Stimulated activated CD8-positive, alpha-beta memory T cell treated with anti-CD3 and anti-CD28 coated beads, Interleukin-2, amount 100 ng/mL, for 1 hour (primary cell): ENCODE measurements at regions not wholly inside any gene's neighbourhood (a gene's known extent, or its start where the extent isn't known, plus 50 kb on each side); places are given as distances from the start of the nearest gene placed in this dataset.
"Not testable (repeated sequence)": the region's sequence is repeated elsewhere in the genome, so short reads cannot be mapped to it uniquely, and the experiment has no call there.

ENCODE experiments used
- DNase-seq, 2 donors: peaks; one replicate each; pipeline ENCODE4 v3.0.0-alpha.2; 2020; ENCODE audit warnings: low read depth in 2 of 2

DNA sequence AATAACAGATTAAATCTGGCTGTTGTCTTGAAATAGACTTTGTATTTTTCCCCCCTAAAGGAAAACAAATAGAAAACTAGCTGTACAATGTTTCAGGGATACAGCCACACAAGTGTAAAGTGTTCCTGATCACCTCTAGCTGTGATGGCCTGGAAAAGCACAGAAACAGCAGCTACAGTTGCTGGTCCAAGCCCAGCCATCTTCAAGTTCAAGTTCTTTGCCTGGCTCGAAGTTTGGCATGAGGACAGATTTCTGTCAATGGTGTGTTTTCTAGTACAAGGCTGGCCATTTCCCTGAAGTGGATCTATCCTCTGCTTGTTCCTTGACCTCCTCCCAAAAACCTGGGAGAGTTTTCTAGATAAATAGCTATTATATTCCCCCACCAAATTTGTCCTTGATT is 272.2 kb upstream of the ADRA1B start:
- DNase-seq: no peak

DNA sequence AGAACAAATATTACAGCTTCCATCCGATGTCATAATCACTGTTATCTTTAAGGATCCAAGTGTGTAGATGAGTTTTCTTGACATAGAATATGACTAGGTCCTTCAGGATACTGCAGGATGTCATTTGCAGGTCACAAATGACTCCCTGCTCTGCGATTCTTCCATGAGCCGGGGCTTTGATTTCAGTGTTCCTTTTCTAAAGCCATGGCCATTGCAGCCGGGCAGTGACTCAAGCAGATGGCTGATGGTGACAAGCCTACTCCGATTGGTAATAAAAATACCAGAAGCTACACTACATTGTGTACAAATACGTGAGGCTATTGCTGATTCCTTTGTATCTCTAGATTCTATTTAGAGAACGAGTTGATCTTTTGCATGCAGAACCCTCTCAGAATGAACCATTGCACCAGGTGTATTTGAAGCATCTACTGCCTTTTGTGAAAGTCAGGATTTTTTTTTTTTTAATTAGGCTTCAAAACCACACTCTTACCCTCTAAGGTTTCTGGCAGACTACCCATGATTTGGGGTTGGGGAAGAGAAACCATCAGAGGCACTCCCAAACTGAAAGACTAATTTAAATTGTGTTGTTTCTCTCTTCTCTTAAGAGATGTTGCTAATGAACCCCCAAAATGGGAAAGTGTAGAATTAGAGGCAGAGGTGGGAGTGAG is 271.0 kb upstream of the ADRA1B start:
- DNase-seq: no peak

DNA sequence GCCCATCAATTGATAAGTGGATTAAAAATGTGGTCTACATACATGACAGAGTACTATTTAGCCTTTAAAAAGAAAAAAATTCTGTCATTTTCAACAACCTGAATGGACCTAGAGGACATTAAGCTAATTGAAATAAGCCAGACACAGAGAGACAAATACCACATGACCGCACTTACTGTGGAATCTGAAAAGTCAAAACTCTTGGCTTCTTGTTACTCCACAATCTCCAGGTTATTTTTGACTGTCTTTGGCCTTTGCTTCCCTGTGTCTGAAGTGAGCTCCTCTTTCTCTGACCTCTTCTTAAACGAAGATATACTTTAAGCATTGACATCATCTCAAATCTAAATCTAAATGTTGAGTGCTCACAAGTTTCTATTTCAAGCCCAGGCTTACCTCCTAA is 265.5 kb upstream of the ADRA1B start:
- DNase-seq: no peak

DNA sequence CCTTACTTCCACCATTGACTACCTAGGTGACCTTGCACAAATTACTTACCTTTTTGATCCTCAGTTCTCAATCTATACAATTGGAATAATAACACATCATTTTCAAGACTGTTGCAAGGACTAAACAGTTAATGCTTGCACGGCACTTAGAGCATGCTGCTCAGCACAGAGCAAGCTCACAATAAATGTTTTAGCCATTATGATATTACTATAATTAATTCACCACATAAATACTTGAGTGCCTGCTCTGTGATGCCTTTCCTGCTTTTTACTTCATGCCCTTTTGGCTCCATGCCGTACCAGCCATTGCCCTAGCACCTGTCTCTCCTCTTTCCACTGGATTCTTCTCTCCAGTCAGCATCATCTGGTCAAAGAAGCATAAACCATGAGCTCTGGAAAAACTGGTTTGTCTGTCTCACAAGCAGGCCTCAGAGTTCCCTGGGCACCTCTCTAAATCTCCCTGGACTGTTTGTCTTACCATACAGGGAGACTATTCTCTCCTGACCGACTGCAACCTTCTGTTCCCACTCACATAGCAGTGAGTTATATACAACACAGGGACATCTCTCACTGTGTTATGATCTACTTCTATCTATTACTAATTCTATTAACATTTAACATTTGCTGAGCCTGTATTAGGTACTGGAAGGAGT is 260.4 kb upstream of the ADRA1B start:
- no peak for DNase-seq

DNA sequence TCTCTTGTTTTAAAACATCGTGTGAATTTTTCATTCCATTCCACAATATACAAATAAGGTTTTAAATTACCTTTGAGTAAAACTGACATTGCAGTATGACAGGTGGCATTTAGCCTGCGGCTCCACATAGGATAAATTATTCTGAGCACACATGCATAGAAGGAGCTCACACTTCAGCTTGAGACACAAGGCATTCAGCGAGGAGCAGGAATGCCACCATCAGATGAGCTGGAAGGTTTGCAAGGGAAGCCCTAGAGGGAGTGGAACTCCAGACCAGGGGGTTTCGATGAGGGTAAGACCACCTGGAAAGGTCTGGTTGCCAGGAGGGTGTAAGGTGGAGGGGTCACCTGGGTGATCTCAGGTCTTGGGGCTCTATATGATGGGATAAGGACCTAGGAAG is 259.0 kb upstream of the ADRA1B start:
- DNase-seq: no peak

DNA sequence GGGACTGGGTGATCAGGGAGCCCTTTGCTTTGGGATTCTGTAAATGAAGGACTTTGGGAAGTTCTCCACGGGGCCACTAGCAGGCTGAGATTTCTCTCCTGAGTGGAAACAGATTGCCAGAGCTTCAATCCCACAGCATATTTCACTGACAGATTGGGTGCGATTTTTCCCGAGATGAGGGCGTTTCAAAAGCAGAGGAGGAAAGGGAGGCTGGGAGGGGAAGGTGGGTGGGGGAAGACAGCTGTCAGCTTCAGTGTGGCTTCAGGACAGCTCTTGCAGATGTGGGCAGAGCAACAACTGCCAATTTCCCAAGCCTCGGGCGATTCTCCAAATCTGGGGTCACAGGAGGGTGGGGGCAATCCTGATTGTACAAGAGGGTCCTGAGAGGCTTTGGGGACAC is 258.5 kb upstream of the ADRA1B start:
- DNase-seq: no peak

DNA sequence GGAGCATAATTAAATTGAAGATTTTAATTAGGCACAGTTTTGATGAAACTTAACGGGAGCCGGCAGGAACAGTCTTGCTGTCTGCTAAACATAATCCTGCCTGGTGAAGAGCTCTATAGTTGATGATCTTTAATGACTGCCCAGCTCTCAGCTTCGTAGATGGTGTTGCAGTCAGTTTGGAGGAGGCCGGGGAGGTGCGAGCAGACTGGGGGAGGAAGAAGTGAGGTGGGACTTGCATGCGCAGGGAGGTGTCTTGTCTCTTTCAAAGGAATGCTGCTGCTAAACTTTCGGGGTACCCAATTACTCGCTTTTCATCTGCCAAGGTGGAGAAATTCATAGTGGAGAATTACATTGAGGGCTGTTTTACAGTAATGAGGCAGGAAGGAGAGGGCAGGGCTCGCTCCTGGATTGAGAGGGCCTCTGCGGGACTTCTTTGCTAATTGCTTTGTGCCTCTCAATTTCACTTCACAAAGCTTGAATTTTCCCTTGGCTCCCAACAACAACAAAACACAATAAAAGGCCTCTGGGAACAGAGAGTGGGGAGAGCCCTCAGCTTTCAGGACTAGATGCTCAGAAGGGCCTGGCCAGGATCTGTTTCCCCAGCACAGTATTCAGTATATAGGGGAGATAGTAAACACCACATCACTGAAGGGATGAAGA is 257.9 kb upstream of the ADRA1B start:
- no peak for DNase-seq

DNA sequence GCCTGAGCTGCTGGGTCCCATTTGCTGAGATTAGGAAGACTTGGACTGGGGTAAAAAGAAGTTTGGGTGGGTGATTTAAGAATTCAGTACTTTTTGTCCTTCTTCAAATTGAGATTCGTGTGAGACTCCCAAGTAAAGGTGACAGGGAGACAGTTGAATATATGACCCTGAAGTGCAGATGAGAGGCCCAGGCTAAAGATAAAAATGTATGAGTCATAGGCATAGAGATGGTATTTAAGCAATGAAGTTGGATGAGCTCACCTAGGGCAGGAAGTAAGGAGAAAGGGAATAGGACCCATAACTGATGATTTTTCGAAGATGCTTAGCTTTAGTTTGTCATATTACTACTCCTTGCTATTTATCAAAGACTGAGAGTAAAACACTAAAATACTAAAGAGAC is 255.9 kb upstream of the ADRA1B start:
- no peak for DNase-seq

DNA sequence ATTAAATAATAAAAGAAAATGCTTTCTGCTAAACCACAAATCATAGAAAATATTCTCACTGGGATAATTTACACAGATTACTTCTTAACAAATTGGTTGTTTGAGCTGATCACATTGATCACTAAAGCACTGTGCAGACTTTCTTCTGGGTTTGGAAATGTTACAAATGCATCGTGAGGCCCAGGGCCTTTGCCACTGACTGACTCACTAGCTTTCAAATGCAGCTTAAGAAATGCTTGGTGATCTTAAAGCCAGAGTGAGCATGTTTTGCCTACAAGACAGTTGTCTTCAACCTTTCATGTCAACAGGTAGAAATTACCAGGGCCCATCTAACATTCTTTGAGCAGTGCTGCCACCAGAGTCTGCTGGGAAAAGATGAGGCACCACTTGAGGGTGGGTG is 252.3 kb upstream of the ADRA1B start:
- DNase-seq: no peak

DNA sequence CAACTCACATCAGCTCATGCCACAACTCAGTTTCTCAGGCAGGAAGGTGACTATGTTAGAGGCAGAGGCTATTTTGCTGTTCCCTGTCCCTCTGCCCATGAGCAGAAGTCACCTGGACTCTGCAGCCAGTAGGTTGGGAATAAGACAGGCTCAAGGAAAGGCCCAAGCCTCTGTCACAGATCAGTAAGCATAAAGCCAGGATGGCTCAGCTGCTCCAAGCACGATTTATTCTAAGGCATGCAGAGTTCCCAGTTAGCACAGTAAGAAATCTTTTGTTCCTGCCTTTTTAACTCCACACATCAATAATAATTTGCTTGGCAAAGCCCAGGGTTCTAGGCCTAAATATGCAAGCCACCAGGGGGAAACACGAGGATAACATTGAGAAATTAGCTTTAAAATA is 249.0 kb upstream of the ADRA1B start:
- no peak for DNase-seq

DNA sequence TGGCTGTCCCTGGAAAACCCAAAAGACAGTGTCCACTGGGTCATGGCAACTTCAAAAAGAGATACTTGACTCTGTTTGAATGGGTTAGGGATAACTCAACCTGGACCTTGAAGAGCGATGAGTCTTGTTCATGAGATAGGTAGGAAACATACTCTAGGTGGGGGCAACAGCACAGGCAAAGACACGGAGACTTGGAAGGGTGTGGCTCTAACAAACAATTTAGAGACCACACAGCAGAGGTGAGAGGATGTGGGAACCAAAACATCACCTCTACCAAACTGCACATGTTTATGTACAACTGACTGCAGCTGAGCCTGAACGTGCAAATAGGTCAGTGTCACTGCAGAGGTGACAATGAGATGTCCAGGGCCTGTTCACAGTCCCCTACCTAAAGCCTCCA is 247.7 kb upstream of the ADRA1B start:
- DNase-seq: no peak

DNA sequence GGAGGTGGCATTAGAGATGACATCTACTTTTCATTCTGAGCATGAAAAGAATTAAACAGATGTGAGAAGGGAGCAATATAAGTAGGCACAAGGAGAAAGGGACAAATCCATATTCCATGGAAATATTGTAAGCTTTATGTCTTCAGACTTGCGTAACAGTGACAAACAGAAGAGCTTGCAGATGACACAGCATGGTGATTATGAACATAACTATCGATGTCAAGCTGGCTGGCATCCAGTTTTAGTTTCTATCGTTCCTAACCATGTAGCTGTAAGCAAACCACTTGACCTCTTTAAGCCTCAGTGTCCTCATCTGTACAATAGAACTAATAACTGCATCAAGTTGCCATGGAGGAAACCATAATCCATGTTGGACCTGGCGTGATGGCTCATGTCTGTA is 246.7 kb upstream of the ADRA1B start:
- no peak for DNase-seq

DNA sequence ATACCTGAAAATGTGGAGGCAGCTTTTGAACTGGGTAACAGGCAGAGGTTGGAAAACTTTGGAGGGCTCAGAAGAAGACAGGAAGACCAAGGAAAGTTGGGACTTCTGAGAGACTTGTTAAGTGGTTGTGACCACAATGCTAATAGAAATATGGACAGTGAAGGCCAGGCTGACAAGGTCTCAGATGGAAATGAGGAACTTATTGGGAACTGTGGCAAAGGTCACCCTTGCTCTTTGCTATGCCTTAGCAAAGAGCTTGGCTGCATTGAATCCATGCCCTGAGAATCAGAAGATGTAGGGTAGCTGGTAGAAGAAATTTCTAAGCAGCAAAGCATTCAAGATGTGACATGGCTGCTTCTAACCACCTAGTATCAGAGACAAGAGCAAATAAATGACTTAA is 244.4 kb upstream of the ADRA1B start:
- DNase-seq: no peak

DNA sequence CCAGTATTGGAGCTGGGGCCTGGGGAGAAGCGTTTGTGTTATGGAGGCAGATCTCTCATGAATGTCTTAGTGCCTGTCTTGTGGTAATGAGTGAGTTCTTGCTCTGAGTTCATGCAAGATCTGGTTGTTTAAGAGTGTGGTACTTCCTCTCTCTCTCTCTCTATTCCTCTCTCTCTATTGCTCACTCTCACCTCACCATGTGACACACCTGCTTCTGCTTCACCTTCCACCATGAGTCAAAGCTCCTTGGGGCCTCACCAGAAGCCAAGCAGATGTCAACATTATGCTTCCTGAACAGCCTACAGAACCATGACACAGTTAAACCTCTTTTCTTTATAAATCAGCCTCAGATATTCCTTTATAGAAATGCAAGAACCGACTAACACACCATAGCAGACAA is 242.7 kb upstream of the ADRA1B start:
- no peak for DNase-seq

DNA sequence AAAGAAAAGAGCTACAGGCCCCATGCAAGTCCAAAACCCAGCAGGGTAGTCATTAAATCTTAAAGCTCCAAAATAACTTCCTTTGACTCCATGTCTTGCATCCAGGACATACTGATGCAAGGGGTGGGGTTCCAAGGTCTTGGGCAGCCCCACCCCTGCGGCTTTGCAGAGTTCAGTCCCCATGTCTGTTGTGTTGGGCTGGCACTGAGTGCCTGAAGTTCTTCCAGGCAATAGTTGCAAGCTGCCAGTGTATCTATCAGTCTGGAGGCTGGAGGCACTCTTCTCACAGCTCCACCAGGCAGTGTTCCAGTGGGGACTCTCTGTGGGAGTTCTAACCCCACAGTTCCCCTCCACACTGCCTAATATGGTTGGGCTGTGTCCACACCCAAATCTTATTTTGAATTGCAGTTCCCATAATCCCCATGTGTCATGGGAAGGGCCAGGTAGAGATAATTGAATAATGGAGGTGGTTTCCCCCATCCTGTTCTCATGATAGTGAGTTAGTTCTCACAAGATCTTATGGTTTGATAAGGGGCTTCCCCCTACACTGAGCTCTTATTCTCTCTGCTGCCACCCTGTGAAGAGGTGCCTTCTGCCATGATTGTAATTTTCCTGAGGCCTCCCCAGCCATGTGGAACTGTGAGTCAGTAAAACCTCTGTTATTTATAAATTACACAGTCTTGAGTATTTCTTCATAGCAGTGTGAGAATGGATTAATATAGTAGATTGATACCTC is 237.5 kb upstream of the ADRA1B start:
- DNase-seq: no peak

DNA sequence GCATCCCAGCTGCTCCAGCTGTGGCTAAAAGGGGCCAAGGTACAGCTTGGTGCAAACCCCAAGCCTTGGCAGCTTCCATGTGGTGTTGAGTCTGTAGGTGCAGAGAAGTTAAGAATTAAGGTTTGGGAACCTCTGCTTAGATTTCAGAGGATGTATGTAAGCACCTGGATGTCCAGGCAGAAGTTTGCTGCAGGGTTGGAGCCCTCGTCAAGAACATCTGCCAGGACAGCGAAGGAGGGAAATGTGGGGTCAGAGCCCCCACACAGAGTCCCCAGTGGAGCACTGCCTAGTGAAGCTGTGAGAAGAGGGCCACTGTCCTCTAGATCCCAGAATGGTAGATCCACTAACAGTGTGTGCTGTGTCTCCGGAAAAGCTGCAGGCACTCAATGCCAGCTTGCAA is 236.2 kb upstream of the ADRA1B start:
- no peak for DNase-seq

DNA sequence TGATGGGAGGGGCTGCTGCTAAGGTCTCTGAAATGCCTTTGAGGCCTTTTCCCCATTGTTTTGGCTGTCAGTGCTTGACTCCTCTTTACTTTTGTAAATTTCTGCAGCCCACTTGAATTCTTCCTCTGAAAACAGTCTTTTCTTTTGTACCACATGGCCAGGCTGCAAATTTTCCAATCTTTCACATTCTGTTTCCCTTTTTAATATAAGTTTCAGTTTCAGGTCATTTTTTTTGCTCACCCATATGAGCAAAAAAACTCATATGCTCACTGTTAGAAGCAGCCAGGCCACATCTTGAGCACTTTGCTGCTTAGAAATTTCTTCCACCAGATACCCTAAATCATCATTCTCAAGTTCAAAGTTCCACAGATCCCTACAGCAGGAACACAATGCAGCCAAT is 234.6 kb upstream of the ADRA1B start:
- no peak for DNase-seq

DNA sequence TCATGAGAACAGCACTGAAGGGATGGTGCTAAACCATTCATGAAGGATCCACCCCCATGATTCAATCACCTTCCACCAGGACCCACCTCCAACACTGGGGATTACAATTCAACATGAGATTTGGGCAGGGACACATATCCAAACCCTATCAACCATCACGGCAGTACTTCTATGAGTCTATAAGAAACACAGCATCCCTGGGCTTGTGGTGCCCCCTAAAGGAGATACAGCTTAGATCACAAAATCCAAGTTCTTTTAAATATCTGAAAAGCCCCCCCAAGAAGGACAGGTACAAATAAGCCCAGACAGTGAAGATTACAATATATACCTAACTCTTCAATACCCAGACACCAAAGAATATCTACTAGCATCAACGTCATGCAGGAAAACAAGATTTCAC is 233.7 kb upstream of the ADRA1B start:
- no peak for DNase-seq

DNA sequence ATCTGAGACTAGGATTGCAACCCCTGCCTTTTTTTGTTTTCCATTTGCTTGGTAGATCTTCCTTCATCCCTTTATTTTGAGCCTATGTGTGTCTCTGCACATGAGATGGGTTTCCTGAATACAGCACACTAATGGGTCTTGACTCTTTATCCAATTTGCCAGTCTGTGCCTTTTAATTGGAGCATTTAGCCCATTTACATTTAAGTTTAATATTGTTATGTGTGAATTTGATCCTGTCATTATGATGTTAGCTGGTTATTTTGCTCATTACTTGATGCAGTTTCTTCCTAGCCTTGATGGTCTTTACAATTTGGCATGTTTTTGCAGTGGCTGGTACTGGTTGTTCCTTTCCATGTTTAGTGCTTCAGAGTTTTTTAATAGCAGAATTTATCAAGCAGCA is 228.4 kb upstream of the ADRA1B start:
- not testable (repeated sequence) for DNase-seq

DNA sequence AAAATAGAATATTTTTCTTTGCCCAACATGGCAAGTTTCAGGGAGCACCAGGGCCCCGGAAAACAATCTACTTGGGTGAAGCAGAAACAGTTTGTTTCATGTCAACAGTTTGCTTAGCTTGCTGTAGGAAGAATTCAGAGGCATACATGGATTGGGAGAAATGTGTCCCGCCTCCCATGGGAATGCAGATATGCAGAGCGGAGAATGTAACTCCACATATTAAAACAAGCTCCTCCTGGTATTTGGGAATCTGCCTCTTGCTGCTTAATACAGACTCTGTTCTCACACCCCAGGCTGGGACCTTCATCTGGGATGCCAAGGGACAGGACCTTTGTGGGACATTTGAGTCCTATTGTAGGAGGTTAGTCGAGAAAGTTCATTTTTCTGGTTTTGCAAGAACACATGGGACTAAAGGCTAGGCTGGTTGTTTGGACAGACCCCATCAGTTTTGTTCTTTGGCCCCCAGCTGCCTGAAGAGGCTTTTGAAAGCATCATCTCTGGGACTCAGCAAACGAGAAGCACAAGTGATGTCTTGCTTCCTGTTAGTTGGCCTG is 220.5 kb upstream of the ADRA1B start:
- DNase-seq: no peak

DNA sequence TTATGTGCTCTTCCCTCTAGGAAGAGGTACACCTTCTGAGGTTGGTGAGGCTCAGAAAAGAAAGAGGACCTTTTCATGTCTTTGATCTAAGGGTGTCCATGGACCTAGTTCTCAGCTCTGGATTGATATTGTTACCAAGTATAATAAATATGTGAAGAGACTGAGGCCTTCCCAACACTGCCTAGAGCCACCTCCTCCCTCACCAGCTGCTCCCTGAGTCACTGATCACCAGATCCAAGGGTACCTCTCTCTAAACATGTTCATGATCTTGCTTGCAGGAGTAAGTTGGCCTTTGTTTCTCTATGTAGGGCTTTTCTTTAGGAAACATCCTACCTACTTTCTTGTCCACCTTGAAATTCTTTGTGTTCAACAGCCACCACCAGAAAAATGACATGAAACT is 218.8 kb upstream of the ADRA1B start:
- DNase-seq: no peak

DNA sequence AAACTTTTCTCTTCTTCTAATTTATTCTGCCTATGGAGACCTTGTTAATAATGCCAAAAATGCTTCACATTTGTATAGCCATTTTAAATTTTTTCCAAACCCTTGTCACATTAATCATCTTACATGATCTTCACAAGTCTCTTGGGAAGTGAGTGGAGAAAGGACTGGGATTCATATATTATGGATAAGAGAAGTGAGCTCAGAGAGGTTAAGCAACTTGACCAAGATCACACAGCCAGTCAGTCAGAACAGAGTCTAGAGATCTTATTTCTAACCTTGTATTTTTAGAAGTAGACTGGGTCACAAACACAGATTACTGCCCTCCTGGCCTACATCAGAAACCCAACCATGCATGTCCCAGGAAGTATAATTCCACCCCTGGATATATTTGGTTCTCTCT is 218.0 kb upstream of the ADRA1B start:
- no peak for DNase-seq

DNA sequence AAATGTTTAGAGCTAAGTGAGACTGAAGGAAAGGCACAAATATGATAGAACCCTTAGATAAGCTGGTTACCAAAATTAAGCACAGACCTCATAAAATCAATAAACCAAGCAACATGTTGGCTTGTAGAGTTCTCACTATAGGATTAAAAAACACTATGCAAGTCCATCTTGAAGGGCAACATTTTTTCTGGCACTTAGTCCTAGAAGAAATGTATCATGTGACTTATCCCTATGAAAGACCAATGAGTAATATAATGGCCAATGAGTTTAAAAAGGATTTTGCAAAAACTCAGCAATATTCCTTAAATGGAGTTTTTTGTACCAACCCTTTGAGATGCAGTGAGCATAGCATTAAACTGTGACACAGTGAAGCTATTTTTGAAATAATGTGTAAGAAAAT is 216.3 kb upstream of the ADRA1B start:
- DNase-seq: no peak
